HG03135 (cell line): ENCODE measurements at regions not wholly inside any gene's neighbourhood (a gene's known extent, or its start where the extent isn't known, plus 50 kb on each side); places are given as distances from the start of the nearest gene placed in this dataset.

Experiments
- ATAC-seq: cut with Tn5 transposase; IDR thresholded peaks from one replicate; pipeline ENCODE4 v1.9.1; 2021; ENCODE audit warnings: mild to moderate bottlenecking, moderate library complexity; ENCODE audit not compliant: unreplicated experiment

DNA sequence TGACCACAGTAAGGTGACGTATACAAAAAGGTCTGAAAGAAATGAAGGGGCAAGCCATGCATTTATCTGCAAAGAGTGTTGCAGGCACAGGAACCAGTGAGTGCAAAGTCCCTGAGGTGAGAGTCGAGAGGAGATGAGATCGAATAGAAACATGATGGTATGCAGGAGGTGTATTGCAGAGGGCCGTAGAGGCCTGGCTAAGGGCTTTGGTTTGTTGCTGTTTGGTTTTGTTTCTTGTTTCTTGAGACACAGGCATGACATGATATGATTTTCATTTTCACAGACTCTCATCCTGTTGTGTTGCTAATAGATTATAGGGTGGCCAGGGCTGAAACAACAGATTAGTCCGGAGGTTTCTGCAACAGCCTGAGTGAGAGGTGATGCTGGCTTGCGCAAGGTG is 80.4 kb downstream of the HSPH1 start:
- no peak for ATAC-seq

DNA sequence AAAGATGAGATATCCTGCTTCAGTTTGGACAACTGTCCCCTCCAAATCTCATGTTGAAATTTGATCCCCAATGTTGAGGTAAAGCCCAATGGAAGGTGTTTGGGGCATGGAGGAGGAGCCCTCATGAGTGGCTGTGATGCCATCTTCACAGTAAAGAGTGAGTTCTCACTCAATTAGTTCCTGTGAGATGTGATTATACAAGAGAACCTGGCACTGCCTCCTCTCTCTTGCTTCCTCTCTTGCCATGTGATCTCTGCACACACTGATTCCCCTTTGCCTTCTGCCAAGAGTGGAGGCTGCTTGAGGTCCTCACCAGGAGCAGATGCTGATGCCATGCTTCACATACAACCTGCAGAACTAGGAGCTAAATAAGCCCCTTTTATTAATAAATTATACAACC is 86.9 kb downstream of the HSPH1 start:
- ATAC-seq, result no peak

DNA sequence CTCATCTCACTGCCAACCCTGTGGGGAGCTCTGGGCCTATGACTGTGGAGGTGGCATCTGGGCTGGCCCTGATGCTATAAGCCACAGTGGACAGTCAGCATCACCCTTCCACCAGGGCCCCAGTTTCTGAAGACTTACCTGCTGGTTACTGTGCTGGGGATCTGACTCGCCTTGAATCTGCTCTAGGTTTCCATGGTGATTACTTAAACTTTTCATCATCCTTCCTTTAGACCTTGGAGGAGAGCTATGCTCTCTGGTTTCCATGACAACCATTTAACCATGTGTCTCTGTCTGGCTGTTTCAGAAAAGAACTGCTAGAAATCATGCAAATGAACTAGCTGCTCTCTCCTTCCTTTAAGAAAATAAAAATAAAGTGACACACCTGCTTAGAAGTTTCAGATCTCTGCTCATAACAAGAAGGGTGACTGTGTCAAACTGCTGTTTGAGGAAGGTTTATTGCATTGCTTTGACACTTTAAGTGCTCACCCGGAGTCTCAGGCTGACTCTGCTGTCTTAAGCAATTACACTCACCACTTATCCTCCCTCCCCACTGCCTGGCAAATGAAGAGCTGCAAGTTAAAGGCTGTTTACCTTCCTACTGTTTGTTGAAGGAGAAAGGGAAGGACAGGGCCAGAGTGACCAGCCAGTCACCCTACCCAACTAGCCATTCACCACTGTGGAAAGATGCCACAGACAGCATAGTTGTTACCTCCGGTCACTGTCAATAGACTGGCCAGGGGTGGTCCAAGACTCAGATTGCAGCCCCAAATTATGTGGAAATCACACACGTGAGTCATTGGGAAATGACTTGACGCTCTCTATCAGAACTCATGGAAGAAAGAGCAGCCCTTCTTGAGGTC is 87.6 kb downstream of the HSPH1 start:
- ATAC-seq, result peak; percentile 95

DNA sequence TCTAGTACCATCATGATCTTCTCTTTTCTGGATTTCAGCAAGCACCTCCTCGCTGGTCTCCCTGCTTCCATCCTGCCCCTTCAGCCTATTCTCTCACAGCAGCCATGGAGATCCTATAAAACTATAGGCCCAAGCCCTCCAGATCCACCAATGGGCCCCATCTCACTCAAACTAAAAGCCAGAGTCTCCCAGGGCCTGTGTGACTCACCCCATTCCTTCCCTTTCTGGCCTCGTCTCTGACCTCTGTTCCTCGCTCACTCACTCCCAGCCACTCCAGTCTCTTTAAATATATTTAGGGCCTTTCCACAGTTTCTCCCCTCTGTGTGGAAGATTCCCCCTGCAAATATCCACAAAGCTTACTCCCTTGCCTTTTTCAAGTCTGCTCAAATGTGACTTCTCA is 89.7 kb downstream of the HSPH1 start:
- no peak for ATAC-seq

DNA sequence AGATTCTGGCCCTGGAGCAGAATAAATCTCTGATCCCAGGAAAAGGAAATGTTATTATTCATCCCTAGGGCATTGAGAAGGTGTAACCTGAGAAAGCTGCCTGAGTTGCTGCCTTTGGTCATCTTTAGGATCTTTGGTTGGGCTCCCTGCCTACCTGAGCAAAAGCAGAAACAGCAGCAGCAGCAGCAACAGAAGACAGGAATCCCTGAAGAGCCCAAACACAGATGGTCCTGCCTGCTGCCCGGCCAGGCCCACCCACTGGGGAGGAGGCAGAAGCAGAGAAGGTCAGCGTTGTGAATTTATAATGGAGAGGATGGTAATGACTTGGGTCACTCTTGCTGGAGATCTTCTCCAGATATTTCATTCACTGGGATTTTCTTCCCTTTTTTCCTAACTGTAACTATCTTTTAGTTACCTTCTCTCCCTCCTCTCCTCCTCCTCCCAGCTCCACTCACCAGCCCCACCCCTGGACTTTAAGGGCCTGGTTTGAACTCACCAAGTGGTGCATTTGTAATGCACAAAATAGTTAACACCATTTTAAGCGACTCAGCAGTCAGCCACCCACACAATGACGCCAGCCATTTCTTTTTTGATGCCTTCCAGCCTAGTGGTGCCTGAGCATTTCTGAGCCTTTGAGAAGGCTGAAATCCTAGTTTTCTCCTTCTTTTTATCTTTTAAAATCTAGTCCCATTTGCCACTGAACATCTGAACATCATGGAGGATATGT is 91.7 kb downstream of the HSPH1 start:
- no peak for ATAC-seq

DNA sequence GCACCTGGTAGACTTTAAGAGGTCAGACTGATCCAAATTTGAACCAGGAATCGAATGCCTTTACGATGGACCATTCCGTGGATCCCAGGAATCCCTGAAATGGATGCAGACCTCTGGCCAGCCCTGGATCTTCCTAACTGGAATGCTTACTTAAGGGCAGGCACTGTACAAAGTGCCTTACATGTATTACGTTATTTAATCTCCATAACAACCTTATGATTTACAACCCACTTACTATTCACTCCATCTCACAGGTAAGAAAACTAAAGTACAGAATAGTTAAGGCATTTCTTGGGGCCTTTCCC is 93.6 kb downstream of the HSPH1 start:
- no peak for ATAC-seq

DNA sequence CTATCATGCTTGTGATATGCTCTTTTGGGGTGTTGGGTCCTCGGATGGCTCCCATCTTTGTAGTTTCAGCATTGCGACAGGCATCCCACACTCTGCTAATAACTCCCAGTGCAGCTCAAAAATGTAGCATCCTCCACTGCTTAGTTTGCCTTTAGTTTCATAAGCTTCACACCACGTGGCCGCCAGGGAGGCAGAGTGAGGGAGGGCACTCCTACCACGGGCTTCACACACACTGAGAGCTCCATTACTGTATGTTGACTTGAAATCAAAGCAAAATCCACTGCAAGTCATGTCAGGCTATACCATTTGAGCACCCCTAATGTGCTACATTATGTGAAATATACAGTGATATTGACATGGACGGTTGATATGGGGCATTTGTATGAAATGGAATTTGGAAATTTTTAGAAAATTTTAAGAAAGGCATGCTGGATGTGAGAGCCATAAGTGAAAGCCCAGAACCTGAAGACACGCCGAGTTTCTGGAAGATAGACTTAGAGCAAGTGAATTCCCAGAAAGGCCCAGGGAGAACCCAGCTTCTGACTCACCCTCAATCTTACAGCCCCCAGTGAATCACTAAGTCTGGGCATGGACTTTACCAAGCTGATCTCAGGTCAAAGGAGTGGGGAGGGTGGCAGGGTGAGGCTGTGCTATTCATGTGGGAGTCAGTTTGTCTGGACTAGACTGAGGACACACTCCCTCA is 94.1 kb downstream of the HSPH1 start:
- ATAC-seq, result no peak

DNA sequence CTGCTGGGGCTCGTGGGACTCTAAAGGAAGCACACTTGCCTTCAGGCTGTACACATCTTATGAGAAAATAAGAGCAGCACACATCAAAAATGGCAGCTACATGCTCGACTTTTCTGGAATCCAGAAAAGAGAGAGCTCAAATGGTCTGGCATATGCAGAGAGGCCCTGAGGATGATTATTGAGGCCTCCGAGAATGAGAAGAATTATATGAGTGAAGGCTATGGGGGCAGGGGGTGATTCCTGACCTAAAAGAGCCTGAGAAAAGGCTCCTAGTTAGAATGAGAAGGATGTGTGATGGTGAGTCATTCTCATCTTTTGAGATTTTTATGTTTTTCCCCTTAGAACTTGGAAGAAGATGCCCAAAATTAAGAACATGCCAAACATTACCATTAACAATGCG is 97.1 kb downstream of the HSPH1 start:
- no peak for ATAC-seq

DNA sequence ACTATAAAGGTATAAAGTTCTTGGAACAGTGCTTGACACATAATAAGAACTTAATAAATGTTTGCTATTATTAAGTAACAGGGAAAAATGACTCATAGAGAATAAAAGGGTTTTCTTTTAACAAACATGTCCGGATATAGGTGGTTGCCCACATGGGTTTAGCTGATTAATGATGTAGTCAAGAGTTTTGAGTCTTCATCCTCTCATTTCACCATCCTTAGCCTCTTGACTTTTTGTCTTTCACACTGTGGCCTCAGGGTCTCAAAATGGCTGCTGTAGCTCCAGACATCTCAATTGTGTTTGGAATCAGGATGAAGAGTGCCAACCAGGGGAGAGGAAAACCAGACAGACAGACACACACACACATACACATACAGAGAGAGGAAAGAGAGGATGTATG is 97.9 kb downstream of the HSPH1 start:
- ATAC-seq, result no peak

DNA sequence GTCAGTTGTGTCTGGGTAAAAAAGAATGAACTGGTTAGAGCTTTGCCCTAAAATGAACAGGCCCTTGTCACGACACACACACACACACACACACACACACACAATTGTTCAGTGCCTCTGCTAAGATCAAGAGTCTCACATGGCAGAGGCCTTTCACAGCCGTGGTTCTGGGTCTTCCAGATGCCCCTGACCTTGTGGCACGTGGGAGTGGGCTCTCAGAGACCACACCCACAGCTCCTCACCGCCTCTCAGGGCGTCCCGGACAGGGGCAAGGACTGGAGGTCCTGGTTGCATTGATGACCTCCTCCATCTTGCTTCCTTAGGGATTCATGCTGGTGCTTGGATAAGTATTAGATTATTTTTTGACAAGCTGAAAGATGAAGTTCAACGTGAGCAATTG is 101.0 kb downstream of the HSPH1 start:
- no peak for ATAC-seq

DNA sequence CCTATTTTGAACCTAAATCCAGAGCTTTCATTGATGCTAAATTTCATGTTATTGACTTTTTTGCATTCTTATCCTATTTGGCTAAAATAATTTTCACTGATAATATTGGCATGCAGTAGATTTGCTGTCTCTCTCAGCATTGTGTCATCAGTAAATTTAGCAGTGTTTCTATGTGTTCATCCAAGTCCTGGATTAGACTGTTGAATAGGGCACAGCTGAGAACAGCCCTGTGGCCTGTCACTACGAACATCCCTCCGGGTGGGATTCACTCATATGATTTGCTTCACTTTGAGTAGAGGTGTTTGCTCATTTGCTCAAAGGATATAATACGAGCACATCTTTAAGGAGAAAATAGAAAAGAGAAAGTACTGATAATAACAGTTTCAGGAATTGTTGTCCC is 101.5 kb downstream of the HSPH1 start:
- ATAC-seq, result no peak

DNA sequence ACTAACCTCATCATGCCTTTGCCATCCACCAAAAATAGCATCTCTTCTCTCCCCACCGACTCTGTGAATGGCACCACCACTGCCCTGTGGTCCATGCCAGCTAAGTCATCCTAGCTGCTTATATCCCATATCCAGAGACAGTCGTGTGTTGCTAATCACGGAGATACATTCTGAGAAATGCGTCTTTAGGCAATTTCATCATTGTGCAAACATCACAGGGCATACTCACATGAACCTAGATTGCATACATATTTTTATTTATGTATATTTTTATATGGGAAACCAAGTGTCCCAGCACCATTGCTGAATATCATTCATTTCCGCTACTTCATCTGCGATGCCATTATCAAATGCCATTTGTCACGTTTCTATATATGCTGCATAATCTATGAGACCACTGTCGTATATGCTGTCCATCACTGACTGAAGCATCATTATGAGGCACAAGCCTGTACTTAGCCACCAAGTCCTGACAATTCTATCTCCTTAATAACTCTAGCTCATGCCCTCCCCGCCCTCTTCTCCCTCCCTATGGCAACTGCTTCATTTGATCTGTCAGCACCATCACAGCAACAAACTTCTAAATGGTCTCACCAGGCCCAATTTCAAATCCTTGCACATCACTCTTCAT is 104.2 kb downstream of the HSPH1 start:
- ATAC-seq, result no peak

DNA sequence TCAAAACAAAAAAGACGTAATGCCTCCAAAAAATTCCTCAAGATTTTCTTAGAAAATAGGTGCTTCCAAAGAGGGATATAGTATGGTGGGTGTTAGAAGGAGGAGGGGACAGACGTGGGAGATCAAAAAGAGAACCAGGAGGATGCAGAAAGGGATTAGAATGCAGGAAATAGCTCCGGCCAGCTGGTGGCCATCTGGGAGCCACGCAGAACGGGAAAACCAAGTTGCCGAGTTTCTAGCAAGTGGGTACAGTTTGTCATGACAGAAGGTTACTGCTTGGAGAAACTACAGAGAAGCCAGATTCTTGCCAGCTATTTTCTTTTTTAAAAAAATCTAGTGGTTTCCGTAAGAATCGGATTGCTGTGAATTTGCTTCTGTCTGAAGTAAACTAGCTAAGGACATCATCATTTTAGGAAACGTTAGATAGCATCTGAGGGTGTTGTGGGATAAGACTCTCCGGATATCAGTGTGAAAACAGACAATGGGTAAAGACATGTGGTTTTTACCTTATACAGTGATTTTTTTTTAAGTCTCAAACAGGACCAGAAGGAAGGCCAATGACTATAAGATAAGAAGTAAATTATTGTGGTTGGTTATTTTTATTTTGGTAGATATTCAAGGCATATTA is 104.9 kb downstream of the HSPH1 start:
- ATAC-seq, result no peak

DNA sequence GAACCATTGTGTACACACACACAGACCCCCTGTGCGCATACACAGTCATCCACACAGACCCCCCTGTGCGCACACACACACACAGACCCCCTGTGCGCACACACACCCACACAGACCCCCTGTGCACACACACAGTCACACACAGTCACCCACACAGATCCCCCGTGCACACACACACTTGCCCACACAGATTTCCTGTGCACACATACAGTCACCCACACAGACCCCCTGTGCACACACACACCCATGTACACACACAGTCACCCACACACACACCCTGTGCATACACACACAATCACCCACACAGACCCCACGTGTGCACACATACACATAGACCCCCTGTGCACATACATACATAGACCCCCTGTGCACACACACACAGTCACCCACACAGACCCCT is 106.1 kb downstream of the HSPH1 start:
- no peak for ATAC-seq

DNA sequence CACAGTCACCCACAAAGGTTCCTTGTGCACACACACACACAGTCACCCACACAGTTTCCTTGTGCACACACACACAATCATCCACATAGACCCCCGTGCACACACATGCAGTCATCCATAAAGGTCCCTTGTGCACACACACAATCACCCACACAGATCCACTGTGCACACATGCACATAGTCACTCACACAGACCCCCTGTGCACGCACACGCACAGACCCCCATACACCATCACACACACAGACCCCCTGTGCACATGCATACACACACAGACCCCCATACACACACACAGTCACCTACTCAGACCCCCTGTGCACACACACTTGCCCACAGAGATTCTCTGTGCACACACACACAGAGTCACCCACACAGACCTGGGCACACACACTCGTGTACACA is 107.1 kb downstream of the HSPH1 start:
- no peak for ATAC-seq

DNA sequence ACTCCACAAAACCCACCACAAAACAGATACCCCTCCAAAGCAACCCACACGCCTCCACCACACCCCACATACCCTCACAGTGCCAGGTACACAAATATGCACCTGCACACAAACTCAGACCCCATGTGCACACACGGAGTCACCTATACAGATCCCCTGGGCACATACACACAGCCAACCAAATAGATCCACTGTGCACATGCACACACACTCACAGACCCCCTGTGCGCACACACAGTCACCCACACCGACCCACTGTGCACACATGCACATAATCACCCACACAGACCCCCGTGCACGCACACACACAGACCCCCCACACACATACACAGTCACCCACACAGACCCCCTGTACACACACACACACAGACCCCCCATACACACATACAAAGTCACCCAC is 107.8 kb downstream of the HSPH1 start:
- no peak for ATAC-seq

DNA sequence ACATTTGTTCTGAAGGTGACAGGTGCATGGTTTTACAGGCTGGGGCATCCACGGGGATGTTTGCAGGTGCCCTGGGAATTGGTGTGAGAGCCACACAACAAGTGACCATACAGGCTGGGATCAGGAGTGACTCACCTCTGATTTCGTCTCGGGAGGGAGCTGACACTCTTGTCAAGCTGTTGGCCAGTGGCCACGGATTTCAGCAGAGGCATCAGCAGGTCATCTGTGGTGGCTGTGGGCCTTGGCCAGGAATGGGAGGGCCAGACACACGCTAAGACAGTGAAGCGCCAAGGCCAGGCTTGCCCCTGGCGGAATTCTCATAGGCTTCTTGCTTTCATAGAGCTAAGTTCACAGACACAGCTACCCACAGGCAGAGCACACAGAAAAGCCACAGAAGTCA is 108.6 kb downstream of the HSPH1 start:
- no peak for ATAC-seq

DNA sequence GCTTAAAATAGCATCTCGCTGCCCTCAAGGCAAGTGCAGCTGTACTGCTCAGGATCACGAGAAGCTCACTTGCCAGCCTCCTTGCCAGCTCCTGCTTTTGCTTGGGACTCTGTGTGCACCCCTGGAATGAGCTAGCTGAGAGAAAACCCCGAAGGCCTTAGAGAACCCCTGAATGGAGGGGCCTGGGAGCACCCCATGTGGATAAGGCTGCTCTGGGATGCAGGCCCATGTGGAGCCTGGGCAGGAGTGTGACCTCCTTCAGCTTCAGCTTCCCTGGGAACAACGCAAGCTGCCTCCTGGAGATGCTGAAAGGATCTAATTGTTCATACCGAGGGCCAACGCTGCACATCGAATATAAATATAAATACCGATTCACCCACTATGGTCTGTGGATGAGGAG is 109.2 kb downstream of the HSPH1 start:
- ATAC-seq, result no peak

DNA sequence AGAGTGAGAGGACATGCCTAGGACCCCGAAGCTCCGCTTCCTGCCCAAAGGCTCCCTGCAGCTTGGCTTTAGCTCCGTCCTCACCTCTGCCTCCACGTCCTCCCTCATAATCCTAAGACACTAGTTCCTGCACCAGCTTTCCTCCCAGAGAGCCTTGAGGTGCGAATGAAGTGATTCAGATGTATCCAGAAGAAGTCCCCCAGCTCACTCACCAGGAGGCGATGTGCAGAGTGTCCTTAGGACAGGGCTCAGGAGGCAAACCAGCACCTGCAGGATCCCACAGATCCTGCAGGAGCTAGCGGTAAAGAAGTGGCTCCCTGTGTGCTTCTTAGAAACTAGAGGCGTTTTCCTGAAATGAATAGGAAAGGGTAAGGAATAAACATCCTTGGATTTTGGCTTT is 109.7 kb downstream of the HSPH1 start:
- ATAC-seq, result no peak

DNA sequence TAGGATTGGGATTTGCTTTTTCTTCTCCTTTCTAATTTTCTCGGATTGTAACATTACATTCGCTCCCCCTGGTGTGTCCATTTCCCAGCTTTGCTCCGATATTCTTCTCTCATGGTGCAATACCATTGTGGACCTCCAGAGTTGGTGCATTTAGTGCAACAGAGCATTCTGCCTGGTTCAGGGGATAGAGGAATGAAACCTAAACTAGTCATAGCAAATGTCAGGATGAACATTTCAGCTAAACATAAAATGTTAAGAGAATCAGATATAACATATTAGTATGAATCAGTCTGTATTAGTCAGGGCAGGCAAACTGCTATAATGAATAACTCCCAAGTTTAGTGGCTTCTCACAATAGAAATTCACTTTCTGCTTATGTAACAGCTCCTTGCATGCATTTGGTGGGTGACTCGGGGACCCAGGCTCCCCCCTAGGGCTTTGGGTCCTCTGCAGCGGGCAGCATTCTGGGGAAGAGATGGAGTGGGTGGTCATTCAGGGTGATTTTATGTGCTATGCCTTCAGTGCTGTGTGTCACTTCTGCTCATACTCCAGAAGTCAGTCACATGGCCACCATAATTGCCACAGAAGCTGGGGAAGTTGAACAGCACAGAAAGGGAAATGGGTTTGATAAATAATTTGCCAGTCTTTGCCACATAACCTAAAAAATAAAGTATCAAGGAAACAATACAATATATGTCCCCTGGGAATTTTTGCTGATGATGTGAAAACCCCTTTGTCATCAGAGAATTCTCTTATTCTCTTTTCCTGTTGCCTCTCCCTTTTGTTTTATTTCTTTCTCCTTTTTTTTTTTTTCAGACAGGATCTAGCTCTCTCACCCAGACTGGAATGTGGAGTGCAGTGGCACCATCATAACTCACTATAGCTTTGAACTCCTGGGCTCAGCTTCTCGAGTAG is 111.0 kb downstream of the HSPH1 start:
- no peak for ATAC-seq
